ENCODE measurements at regions not wholly inside any gene's neighbourhood (a gene's known extent, or its start where the extent isn't known, plus 50 kb on each side); places are given as distances from the start of the nearest gene placed in this dataset.

- WGBS, result 52% methylated on average over 3 of the region's 3 CpGs
- no peak for TF ChIP-seq POLR2A (IDR thresholded peaks at IDR 0.05)
- no peak for TF ChIP-seq CTCF (IDR thresholded peaks at IDR 0.05)
- no peak for TF ChIP-seq POLR2AphosphoS5 (IDR thresholded peaks at IDR 0.05)
- Histone ChIP-seq H3K4me3 (no peak overlapping the region), H3K27ac (no peak overlapping the region), H3K36me3 (no peaks in the 10 kb centered on the region), H3K27me3 (replicated peaks; ENCODE audit: insufficient read depth) (no peaks in the 10 kb centered on the region), H3K9me3 (no peaks in the 10 kb centered on the region), H3K4me1 (replicated peaks) (no peaks in the 10 kb centered on the region)
- no peak for DNase-seq (ENCODE audit: low spot score)
- intact Hi-C loops (cut with DNase I), result no loop called here
Observed at GRCh38 chr5:116853992-116854391, 279.4 kb upstream of the SEMA6A start.

- Histone ChIP-seq H3K4me3 (no peak overlapping the region), H3K4me1 (replicated peaks) (no peaks in the 10 kb centered on the region), H3K36me3 (no peaks in the 10 kb centered on the region), H3K9me3 (no peaks in the 10 kb centered on the region), H3K27ac (no peak overlapping the region), H3K27me3 (replicated peaks; ENCODE audit: insufficient read depth) (no peaks in the 10 kb centered on the region)
- intact Hi-C loops (cut with DNase I), result no loop called here
- 73% methylated on average over 3 of the region's 3 CpGs for WGBS
- no peak for TF ChIP-seq POLR2AphosphoS5 (IDR thresholded peaks at IDR 0.05)
- TF ChIP-seq CTCF (IDR thresholded peaks at IDR 0.05), result no peak
- TF ChIP-seq POLR2A (IDR thresholded peaks at IDR 0.05), result no peak
- DNase-seq (ENCODE audit: low spot score), result no peak
Observed at GRCh38 chr5:116848954-116849581, 274.4 kb upstream of the SEMA6A start.

GRCh38 chr5:116847960-116848359, 273.3 kb upstream of the SEMA6A start:
- WGBS, result 94% methylated on average over 8 of the region's 8 CpGs
- no peaks in the 10 kb centered on the region for H3K4me1 ChIP-seq (replicated peaks)
- no peak overlapping the region for H3K4me3 ChIP-seq
- H3K27ac ChIP-seq, result no peak overlapping the region
- no peaks in the 10 kb centered on the region for H3K36me3 ChIP-seq
- TF ChIP-seq POLR2AphosphoS5 (IDR thresholded peaks at IDR 0.05) (no peak), POLR2A (IDR thresholded peaks at IDR 0.05) (no peak), CTCF (IDR thresholded peaks at IDR 0.05) (no peak)
- no peaks in the 10 kb centered on the region for H3K27me3 ChIP-seq (replicated peaks; ENCODE audit: insufficient read depth)
- no peaks in the 10 kb centered on the region for H3K9me3 ChIP-seq
- intact Hi-C loops (cut with DNase I), result no loop called here
- DNase-seq (ENCODE audit: low spot score), result no peak

GRCh38 chr5:116844015-116844414, 269.4 kb upstream of the SEMA6A start:
- Histone ChIP-seq H3K4me3 (no peak overlapping the region), H3K27me3 (replicated peaks; ENCODE audit: insufficient read depth) (no peaks in the 10 kb centered on the region), H3K27ac (no peak overlapping the region), H3K36me3 (no peaks in the 10 kb centered on the region), H3K4me1 (replicated peaks) (no peaks in the 10 kb centered on the region), H3K9me3 (no peaks in the 10 kb centered on the region)
- DNase-seq (ENCODE audit: low spot score), result no peak
- intact Hi-C loops (cut with DNase I), result no loop called here
- no peak for TF ChIP-seq POLR2A (IDR thresholded peaks at IDR 0.05)
- TF ChIP-seq CTCF (IDR thresholded peaks at IDR 0.05), result no peak
- no peak for TF ChIP-seq POLR2AphosphoS5 (IDR thresholded peaks at IDR 0.05)
- WGBS, result 95% methylated on average over 3 of the region's 3 CpGs

GRCh38 chr5:116842514-116842961, 267.9 kb upstream of the SEMA6A start:
- no peak for DNase-seq (ENCODE audit: low spot score)
- whole genome bisulfite sequencing, result 40% methylated on average over 4 of the region's 4 CpGs
- Histone ChIP-seq H3K27ac (no peak overlapping the region), H3K27me3 (replicated peaks; ENCODE audit: insufficient read depth) (no peaks in the 10 kb centered on the region), H3K9me3 (no peaks in the 10 kb centered on the region), H3K36me3 (no peaks in the 10 kb centered on the region), H3K4me1 (replicated peaks) (no peaks in the 10 kb centered on the region), H3K4me3 (no peak overlapping the region)
- intact Hi-C loops (cut with DNase I), result no loop called here
- no peak for TF ChIP-seq POLR2A (IDR thresholded peaks at IDR 0.05)
- no peak for TF ChIP-seq CTCF (IDR thresholded peaks at IDR 0.05)
- TF ChIP-seq POLR2AphosphoS5 (IDR thresholded peaks at IDR 0.05), result no peak
